K562 (cell line): ENCODE measurements at regions not wholly inside any gene's neighbourhood (a gene's known extent, or its start where the extent isn't known, plus 50 kb on each side); places are given as distances from the start of the nearest gene placed in this dataset.

Experiments used
- ARID3A ChIP-seq: IDR thresholded peaks from 2 replicates; pipeline ENCODE4 v1.6.1; 2012; ENCODE audit warnings: low read depth, low read length, improper control_type of control experiment, borderline replicate concordance
- ATF2 ChIP-seq: sonication (generic); formaldehyde crosslinking; IDR thresholded peaks from 2 replicates; pipeline ENCODE4 v1.8.1; 2022; ENCODE audit warnings: missing genetic modification reagents
- ATF7 ChIP-seq: fragments of 450-650 bp; IDR thresholded peaks from 2 replicates; pipeline ENCODE4 v1.7.1; 2014; ENCODE audit warnings: mild to moderate bottlenecking, moderate library complexity
- CAMTA2 ChIP-seq: fragments of 250-450 bp; sonication (Bioruptor Pico); conservative IDR thresholded peaks from 2 replicates; pipeline ENCODE4 v1.5.1; 2022
- CBX3 ChIP-seq, 2 experiments: IDR thresholded peaks; 1 replicate in 1 of 2; 2 replicates in 1 of 2; pipeline ENCODE4 v1.6.1; 2012; ENCODE audit warnings: inconsistent platforms in 2 of 2, low read length in 2 of 2, borderline replicate concordance in 1 of 2, control low read depth in 1 of 2
- CTCF ChIP-seq, 3 experiments: IDR thresholded peaks in 2 of 3; conservative IDR thresholded peaks in 1 of 3; 2 replicates each; pipeline ENCODE4 v1.5.1; 2011 to 2012; ENCODE audit warnings: low read length in 3 of 3, mild to moderate bottlenecking in 3 of 3, control low read depth in 2 of 3, improper control_type of control experiment in 1 of 3, inconsistent platforms in 1 of 3, low read depth in 1 of 3, mixed read lengths in 1 of 3, moderate library complexity in 1 of 3; ENCODE audit not compliant: insufficient read depth in 2 of 3
- EZH2 ChIP-seq: IDR thresholded peaks from 2 replicates; pipeline ENCODE4 v1.6.1; 2012; ENCODE audit warnings: low read depth, mild to moderate bottlenecking, inconsistent platforms, low read length, borderline replicate concordance
- FOXK1 ChIP-seq: sonication (generic); formaldehyde crosslinking; IDR thresholded peaks from 2 replicates; pipeline ENCODE4 v1.8.0; 2022; ENCODE audit warnings: missing genetic modification reagents, mild to moderate bottlenecking, borderline replicate concordance
- GABPA ChIP-seq: fragments of 200-800 bp; sonication (Bioruptor generic); conservative IDR thresholded peaks from 2 replicates; pipeline ENCODE4 v1.6.1; 2016; ENCODE audit warnings: low read depth, missing genetic modification characterization, missing compliant biosample characterization
- STAT5B ChIP-seq: fragments of 250-450 bp; sonication (Bioruptor Pico); IDR thresholded peaks from 2 replicates; pipeline ENCODE4 v1.8.0; 2021; ENCODE audit warnings: mild to moderate bottlenecking, inconsistent platforms

GRCh38 chr5:98168871-98169270, 604.6 kb upstream of the RGMB start:
- TF ChIP-seq ARID3A (no peak), CBX3 (IDR thresholded peaks at IDR 0.05; ENCODE audit: borderline replicate concordance in 1 of 2, low read length in 2 of 2) (no peak), ATF7 (no peak), GABPA (tag) (no peak), CTCF (IDR thresholded peaks at IDR 0.05 in 2 of 3, conservative IDR thresholded peaks at IDR 0.05 in 1 of 3; ENCODE audit: insufficient read depth in 2 of 3, low read depth in 1 of 3, low read length in 3 of 3) (no peak), EZH2 (no peak), FOXK1 (no peak), STAT5B (CRISPR knock-in tag) (no peak), ATF2 (CRISPR knock-in tag) (no peak), CAMTA2 (CRISPR knock-in tag) (no peak)
